GM12892 (cell line): ENCODE measurements at regions not wholly inside any gene's neighbourhood (a gene's known extent, or its start where the extent isn't known, plus 50 kb on each side); places are given as distances from the start of the nearest gene placed in this dataset.

ENCODE experiments used
- POLR2A ChIP-seq: IDR thresholded peaks from 2 replicates; pipeline ENCODE4 v1.6.1; 2011; ENCODE audit warnings: low read depth, low read length, control low read depth
- POLR2AphosphoS5 ChIP-seq: IDR thresholded peaks from 2 replicates; pipeline ENCODE4 v1.6.1; 2011; ENCODE audit warnings: low read depth, low read length, control low read depth

DNA sequence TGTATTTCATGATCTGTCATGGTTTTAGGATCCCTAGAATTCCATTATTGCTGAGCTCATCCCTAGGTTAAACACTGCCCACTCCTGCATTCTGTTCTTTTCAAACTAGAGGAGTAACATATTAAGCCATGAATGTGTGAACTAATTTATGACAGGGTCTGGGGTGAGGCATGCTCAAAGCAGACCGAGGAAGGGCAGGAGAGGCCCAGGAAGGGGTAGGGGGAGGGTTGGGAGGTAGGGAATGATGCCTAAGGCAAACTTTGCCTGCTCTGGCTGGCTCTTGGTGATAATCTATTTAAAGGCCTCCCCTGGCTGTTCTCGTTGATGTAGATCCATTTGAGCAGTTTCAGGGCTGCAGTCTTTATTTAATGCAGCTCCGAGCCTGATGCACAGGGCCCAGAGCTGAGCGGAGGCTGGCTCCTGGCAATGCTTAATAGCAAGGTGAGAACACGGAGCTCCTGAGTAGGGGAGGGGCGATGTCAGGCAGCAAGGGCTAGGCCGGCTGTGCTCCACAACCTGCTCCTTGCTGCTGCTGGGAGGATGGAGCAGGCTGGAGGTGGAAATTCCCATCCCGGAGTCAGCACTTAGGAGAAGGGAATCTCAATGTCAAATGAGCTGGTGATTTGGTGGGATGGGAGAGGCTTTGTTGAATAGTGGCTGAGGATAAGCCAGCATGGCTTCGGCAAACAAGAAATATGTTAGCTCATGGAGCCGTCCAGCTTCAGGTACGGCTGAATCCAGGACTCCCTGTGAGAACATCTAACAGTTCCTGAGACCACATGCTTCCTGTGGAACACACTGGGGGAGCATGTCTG, 73.2 kb upstream of the UNC5A start:
- TF ChIP-seq POLR2A (no peak), POLR2AphosphoS5 (no peak)
